Stimulated activated CD8-positive, alpha-beta memory T cell treated with anti-CD3 and anti-CD28 coated beads, Interleukin-4, amount 100 ng/mL, for 4 hours (primary cell): ENCODE measurements at regions not wholly inside any gene's neighbourhood (a gene's known extent, or its start where the extent isn't known, plus 50 kb on each side); places are given as distances from the start of the nearest gene placed in this dataset.
"Not testable (repeated sequence)": the region's sequence is repeated elsewhere in the genome, so short reads cannot be mapped to it uniquely, and the experiment has no call there.

Experiments used
- DNase-seq, 2 donors: peaks; one replicate each; pipeline ENCODE4 v3.0.0-alpha.2; 2020; ENCODE audit warnings: low read depth in 2 of 2, low spot score in 1 of 2

- no peak for DNase-seq
These were observed 212.0 kb upstream of the SPRY2 start for GRCh38 chr13:80552851-80553440.

- DNase-seq, result no peak
These were observed 210.9 kb upstream of the SPRY2 start for GRCh38 chr13:80551650-80552497.

GRCh38 chr13:80550971-80551441, 210.1 kb upstream of the SPRY2 start:
- DNase-seq, result no peak

DNA sequence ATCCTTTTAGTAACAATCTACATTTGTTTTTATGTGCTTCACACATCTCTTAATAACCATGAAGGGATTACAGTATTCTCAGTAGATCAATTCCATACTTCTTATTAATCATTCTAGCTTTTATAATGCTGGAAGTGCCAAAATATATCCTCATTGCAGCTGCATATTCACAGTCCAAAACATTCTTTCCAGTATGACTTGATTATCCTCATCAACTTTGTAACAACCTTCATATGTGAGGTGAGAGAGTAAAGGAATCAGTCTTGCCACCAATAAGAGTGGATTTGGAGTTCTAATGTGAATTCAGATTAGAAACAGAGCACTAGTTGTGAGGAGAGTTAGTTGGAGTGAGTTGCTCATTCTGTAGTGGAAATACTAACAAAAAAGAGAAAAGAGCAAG, 208.0 kb upstream of the SPRY2 start:
- no peak for DNase-seq

DNA sequence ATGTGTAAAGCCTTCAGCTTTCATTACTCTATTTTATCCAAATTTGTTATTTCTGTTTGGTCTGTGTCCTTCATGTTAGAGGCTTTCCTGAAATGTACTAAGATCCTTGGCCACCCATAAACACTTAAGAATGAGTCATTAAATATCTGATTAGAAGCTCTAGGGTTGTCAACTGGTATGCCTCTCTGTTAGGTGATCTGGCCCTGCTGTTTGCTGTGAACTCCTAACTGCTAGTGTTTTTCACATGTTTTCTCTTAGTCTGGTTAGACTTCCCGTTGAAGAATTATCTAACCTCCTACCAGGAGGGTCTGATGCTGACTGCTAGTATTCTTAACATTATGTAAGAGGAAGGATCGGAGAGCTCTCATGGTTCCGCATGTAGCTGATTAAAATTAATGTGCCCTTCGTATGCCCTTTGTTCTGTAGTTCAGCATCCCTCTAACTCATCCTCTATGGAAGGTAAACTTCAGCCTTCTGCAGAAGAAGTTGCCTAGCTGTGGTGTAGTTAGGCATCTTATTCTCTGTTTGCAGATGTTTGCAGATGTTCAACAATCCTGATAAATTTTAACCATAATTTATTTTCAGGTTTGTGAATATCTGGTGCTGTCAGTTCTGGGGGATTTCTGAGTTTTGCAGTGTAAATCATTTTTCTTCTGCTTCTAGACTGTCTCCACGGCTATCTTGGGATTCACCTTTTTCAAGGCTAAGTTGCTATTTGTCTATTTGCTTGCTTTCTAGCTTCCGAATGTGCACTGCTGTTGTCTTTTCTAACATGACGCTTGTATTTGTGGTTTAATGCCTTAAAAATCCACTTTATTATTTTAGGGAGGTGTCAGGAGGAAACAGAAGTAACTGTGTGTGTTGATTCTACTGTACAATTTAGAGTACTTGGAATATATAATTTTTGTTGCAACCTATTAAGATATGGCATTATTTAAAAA, 207.2 kb upstream of the SPRY2 start:
- DNase-seq, result no peak

GRCh38 chr13:80547341-80547740, 206.4 kb upstream of the SPRY2 start:
- no peak for DNase-seq

DNA sequence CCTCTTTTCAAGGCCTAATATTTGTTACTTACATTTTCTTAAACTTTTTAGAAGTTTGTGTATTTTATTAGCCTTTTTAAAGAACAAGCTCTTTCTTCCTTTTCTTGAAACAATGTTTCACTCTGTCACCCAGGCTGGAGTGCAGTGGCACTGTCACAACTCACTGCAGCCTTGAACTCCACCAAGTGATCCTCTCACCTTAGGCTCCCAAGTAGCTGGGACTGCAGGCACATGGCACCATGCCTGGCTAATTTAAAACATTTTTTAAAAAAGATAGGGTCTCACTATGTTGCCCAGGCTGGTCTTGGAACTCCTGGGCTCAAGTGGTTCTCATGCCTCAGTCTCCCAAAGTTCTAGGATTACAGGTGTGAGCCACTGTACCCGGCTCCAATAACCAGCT, 192.2 kb upstream of the SPRY2 start:
- DNase-seq, result no peak

DNA sequence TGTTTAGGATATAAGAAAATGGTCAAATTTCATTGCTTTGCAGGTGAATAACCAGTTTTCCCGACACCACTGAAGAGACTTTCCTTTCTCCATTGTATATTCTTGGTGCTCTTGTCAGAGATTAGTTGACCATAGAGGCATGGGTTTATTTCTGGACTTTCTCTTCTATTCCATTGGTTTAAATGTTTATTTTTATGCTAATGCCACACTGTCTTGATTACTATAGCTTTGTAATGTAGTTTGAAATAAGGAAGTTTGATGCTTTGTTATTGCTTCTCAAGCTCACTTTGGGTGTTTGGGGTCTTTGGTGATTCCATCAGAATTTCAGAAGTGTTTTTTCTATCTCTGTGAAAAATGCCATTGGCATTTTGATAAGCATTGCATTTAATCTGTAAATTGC, 190.0 kb upstream of the SPRY2 start:
- DNase-seq, result no peak

GRCh38 chr13:80530191-80530590, 189.3 kb upstream of the SPRY2 start:
- no peak for DNase-seq

- no peak for DNase-seq
These were observed 188.8 kb upstream of the SPRY2 start for GRCh38 chr13:80529734-80530133.

DNA sequence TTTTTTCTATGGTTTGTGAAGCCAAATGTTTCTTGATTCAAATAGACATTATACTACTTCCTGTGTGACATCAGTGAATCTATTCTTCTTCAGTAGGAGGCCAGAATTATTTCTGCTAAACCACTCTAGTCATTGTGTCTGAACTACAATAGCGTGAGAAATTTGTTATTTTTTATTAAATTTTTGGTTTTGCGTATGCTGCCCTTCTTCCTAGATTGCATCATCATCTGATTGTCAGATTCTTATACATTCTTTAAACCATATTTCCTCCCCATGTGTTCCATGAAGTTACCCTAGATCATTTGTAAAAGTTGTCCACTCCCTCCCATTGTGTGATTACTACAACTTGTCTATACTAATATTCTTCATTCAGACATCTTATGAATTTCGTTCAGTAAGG, 187.8 kb upstream of the SPRY2 start:
- no peak for DNase-seq

GRCh38 chr13:80527400-80527799, 186.5 kb upstream of the SPRY2 start:
- DNase-seq, result no peak

DNA sequence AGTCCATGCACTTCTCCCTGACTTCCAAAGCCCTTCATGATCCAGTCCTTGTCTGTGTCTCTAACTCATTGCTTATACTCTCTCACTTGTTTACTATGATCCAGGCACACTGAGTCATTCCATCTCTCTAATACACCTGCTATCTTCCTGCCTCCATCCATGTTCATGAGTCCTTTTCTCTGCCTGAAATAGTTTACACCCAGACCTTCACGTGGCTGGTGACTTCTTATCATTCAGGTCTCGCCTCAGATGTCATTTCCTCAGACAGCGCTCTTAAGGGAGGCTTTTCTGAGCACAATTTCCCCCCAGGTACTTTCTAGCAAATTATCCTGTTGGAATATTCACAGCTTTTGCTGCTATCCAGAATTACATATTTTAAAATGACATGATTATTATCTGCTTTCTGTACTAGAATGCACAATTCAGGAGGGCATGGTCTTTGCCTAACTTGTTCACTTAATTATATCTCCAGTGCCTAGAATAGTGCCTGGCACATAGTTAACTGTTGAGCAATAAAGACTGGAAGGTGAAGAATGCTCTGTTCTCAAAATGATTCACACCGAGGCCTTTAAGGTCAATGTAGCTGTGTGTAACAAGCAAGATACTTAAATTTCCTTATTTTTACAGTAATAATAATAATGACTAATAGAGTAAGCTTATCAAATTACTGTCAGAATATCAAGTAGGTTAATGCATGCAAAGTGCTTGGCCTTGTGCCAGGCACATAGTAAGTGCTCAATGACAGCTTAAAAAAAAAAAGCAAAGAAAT, 183.7 kb upstream of the SPRY2 start:
- DNase-seq, result no peak

GRCh38 chr13:80523134-80523533, 182.2 kb upstream of the SPRY2 start:
- DNase-seq, result no peak

DNA sequence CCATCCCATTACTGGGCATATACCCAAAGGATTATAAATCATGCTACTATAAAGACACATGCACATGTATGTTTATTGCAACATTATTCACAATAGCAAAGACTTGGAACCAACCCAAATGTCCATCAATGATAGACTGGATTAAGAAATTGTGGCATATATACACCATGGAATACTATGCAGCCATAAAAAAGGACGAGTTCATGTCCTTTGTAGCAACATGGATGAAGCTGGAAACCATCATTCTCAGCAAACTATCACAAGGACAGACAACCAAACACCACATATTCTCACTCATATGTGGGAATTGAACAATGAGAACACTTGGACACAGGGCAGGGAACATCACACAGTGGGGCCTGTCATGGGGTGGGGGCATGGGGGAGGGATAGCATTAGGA, 181.5 kb upstream of the SPRY2 start:
- DNase-seq, result not testable (repeated sequence)

DNA sequence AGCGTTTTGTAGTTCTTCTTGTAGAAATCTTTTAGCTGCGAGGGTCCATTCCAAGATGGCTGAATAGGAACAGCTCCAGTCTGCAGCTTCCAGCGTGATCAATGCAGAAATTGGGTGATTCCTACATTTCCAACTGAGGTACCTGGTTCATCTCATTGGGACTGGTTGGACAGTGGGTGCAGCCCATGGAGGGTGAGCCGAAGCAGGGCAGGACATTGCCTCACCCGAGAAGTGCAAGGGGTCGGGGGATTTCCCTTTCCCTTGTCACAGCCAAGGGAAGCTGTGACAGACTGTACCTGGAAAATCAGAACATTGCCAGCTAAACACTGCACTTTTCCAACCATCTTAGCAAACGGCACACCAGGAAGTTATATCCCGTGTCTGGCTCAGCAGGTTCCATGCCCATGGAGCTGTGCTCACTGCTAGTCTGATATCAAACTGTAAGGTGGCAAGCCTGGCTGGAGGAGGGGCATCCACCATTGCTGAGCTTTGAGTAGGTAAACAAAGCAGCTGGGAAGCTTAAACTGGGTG, 176.0 kb upstream of the SPRY2 start:
- no peak for DNase-seq

- DNase-seq, result no peak
These were observed 174.4 kb upstream of the SPRY2 start for GRCh38 chr13:80515296-80515695.

DNA sequence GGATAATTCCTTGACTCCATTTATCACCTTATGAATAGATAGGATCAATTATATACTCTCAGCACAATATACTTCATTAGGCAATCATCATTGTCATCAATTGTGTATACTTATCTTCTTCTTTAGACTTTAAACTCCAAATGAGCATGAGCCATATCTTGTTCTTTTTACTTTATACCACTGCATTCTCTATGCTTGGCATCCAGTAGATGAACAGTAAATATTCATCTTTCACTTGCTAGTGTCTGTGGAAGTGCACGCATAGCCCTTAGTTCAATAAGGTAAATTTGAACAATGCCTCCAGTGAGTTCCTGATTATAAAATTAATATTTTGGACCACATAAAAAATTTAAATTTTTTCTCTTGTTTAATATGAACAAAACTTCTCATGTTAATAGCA, 172.3 kb upstream of the SPRY2 start:
- DNase-seq, result no peak

DNA sequence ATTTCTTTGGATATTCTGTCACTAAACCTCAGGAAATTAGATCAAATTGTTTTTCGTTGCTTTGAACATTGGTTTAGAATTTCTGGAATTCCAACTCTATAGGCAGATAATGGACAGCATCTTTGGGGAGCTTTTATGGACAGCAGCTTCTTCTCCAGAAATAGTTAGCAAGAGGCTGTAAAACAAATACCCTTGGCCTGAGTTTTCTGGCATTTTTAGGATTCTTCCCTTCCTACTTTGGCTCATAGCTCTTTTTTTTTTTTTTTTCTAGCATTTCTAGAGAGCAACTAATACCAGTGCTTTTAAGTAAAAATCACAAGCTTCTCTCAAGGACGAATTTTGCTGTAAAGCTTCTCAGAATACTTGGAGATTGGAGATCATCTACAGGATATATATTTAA, 169.8 kb upstream of the SPRY2 start:
- no peak for DNase-seq

DNA sequence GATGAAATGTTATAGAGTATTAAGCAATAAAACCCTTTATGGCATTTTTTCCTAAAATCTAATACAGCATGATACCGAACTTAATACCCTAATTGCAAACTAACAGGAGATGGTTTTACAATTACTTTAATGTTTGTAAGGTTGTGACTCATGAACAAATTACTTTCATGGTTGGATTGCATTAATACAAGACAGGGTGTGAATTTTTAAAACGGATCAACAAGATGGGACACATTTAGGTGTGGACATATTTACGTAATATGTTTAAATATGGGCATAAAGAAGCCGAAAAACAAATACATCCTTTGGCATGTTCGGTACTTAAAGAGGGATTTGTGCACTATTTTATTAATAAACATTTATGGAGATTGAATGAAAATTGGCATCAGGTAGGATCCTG, 168.3 kb upstream of the SPRY2 start:
- no peak for DNase-seq

DNA sequence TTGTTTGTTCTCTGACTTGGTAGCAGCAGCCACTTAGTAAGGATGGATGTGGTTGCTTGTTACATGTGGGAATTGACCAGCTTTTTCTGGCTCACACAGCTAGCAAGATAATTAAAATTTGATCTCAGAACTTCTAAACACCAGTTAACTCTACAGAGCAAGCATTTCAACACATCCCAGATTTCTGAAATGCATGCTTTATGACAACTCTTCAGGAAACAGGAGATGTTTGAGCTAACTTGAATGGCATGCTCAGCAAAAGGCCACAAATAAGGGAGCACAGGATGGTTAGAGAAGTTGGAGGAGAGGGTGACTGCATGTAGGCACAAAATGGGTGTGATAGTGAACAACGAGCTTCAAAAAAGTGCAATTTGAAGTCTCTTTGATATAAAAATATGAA, 167.1 kb upstream of the SPRY2 start:
- no peak for DNase-seq
